ENCODE measurements at regions not wholly inside any gene's neighbourhood (a gene's known extent, or its start where the extent isn't known, plus 50 kb on each side); places are given as distances from the start of the nearest gene placed in this dataset.

- no peak for DNase-seq (ENCODE audit: low read depth)
- Histone ChIP-seq H3K36me3 (ENCODE audit: control insufficient read depth, insufficient read depth, low read length) (peaks cover 16% of the 10 kb centered on the region), H3K4me3 (ENCODE audit: low read depth, low read length) (no peak overlapping the region), H3K27me3 (ENCODE audit: control insufficient read depth, insufficient read depth, low read length) (no peaks in the 10 kb centered on the region)
- no peak for TF ChIP-seq CTCF (IDR thresholded peaks at IDR 0.05; ENCODE audit: insufficient read depth, low read depth, low read length)
- ChIA-PET CTCF (interaction anchor here (1.2 to 2.2 kb wide), 2 partner anchors 9 to 257 kb away, joined by 3 to 5 read pairs; no protein-coding TSS in a partner anchor), POLR2A (no interaction called here)
Observed at GRCh38 chr2:120953066-120953756, 217.5 kb downstream of the GLI2 start.

DNA sequence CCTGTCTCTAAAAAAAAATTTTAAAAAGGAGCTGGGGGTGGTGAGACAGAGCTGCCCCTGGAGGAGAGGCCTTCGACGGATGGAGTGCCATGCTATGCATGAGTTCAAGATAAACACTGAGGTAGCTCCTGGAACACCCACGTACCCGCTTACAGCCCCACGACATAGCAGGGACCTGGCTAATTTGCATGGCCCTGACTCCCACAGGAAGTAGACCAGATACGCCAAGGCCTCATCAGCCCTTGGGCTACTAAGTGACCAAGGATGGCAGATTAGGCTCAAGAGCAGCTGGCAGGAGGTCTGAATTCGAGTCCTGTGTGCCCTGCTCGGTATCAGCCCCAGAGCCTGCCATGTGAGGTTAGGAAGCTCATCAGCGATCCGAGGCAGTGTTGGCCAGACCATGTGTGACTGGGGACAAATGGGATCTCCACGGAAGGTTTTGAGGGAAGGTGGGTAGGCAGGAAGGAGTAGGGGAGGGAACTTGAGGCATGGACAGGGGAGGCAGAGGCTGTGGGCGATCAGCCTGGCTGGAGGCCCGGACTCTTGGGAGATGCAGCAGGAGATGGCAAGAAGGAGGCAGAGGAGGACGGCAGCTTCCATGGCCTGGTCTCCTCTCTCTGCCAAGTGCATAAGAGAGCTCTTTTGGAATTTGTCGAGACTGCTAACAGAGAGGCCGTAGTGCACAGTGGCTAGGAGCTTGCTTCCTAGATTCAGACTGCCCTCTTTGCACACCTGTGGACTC is 218.3 kb downstream of the GLI2 start:
- no peak for DNase-seq (ENCODE audit: low read depth)
- Histone ChIP-seq H3K27me3 (ENCODE audit: control insufficient read depth, insufficient read depth, low read length) (no peaks in the 10 kb centered on the region), H3K4me3 (ENCODE audit: low read depth, low read length) (no peak overlapping the region), H3K36me3 (ENCODE audit: control insufficient read depth, insufficient read depth, low read length) (peaks cover 19% of the 10 kb centered on the region)
- TF ChIP-seq CTCF (IDR thresholded peaks at IDR 0.05; ENCODE audit: insufficient read depth, low read depth, low read length) = no peak
- POLR2A ChIA-PET = no interaction called here
- CTCF ChIA-PET = interaction anchor here (0.9 to 2.2 kb wide), 3 partner anchors 8 to 258 kb away, joined by 3 to 5 read pairs (median 3); no protein-coding TSS in a partner anchor

- CTCF ChIA-PET = interaction anchor here (0.9 kb wide), 1 partner anchor 11 kb away, joined by 3 read pairs; no protein-coding TSS in a partner anchor
- H3K36me3 ChIP-seq (ENCODE audit: control insufficient read depth, insufficient read depth, low read length) = peaks cover 22% of the 10 kb centered on the region
Observed at GRCh38 chr2:120954939-120955338, 219.3 kb downstream of the GLI2 start.

GRCh38 chr2:120955427-120955826 is 219.8 kb downstream of the GLI2 start:
- CTCF ChIA-PET = no interaction called here
- Histone ChIP-seq H3K4me3 (ENCODE audit: low read depth, low read length) (no peak overlapping the region), H3K36me3 (ENCODE audit: control insufficient read depth, insufficient read depth, low read length) (peaks cover 25% of the 10 kb centered on the region), H3K27me3 (ENCODE audit: control insufficient read depth, insufficient read depth, low read length) (no peaks in the 10 kb centered on the region)
- TF ChIP-seq CTCF (IDR thresholded peaks at IDR 0.05; ENCODE audit: insufficient read depth, low read depth, low read length) = no peak
- POLR2A ChIA-PET = no interaction called here
- no peak for DNase-seq (ENCODE audit: low read depth)

More at GRCh38 chr2:120954939-120955338, 219.3 kb downstream of the GLI2 start:
- Histone ChIP-seq H3K27me3 (ENCODE audit: control insufficient read depth, insufficient read depth, low read length) (no peaks in the 10 kb centered on the region), H3K4me3 (ENCODE audit: low read depth, low read length) (no peak overlapping the region)
- DNase-seq (ENCODE audit: low read depth) = no peak
- TF ChIP-seq CTCF (IDR thresholded peaks at IDR 0.05; ENCODE audit: insufficient read depth, low read depth, low read length) = no peak
- POLR2A ChIA-PET = no interaction called here

DNA sequence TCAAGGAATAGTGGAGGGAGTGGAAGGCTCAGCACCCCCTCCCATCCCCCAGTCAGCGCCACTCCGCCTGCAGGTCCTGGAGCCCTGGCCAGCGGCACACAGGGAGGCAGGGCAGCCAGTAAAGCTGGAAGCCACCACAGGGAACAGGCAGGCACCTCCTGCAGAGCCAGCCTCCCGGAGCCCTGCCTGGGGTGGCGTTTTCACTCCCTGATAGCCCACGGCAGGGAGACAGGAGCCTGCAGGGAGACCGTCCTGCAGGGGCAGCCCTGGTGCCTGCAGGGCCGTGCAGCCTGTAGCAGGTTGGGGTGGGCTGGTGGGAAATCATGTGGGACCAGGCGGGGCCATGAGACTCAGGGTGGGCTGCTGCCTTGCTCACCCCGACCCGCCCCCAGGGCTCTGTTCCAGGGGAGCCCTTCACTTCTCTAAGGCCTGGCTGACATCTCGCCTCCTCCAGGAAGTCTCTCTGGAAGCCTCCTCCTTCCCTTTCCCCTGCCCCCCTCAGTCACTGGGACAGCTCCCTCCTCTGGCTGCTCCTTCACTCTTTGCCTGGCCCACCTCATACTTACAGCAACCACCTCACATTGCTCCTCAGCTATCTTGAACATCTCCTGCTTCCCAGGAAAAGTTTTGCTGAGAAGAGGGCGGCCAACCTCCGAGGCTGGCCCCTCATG is 221.0 kb downstream of the GLI2 start:
- CTCF ChIA-PET = interaction anchor here (0.9 to 1.0 kb wide), 2 partner anchors 18 to 114 kb away, joined by 3 read pairs; no protein-coding TSS in a partner anchor
- Histone ChIP-seq H3K27me3 (ENCODE audit: control insufficient read depth, insufficient read depth, low read length) (no peaks in the 10 kb centered on the region), H3K36me3 (ENCODE audit: control insufficient read depth, insufficient read depth, low read length) (peaks cover 25% of the 10 kb centered on the region), H3K4me3 (ENCODE audit: low read depth, low read length) (no peak overlapping the region)
- no peak for TF ChIP-seq CTCF (IDR thresholded peaks at IDR 0.05; ENCODE audit: insufficient read depth, low read depth, low read length)
- DNase-seq (ENCODE audit: low read depth) = no peak
- POLR2A ChIA-PET = no interaction called here

Measured in BJ (cell line).